ENCODE measurements at regions not wholly inside any gene's neighbourhood (a gene's known extent, or its start where the extent isn't known, plus 50 kb on each side); places are given as distances from the start of the nearest gene placed in this dataset.

DNA sequence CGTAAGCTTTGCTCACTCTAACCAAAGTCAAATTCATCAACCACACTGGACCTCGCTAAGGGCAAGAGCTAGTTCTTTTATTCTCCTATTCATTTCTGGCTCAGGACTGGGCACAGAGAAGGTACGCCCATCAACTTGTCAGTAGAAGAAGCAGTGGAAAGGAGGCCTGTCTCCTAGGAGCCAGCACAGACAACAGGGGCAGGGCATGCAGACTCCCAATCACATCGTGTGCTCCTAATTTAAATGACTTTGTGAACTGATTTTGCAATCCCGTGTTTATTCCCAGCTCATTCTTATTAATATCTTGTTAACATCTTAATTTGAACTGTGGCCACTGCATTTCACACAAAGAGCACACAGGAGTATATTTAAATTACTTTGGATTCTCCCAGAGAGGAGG is 161.1 kb upstream of the BCL6 start:
- no peaks in the 10 kb centered on the region for H3K27me3 Mint-ChIP-seq (ENCODE audit: unreplicated experiment)
- H3K9me3 Mint-ChIP-seq (ENCODE audit: unreplicated experiment): no peaks in the 10 kb centered on the region
- TF ChIP-seq CTCF (IDR thresholded peaks at IDR 0.05; ENCODE audit: partially characterized antibody, unreplicated experiment): no peak
- no peak overlapping the region for H3K27ac Mint-ChIP-seq (ENCODE audit: unreplicated experiment)
- DNase-seq: no peak
- H3K36me3 Mint-ChIP-seq (ENCODE audit: unreplicated experiment): no peaks in the 10 kb centered on the region
- no peak overlapping the region for H3K4me3 Mint-ChIP-seq (ENCODE audit: unreplicated experiment)
- H3K4me1 Mint-ChIP-seq (ENCODE audit: low read depth, unreplicated experiment): no peaks in the 10 kb centered on the region

DNA sequence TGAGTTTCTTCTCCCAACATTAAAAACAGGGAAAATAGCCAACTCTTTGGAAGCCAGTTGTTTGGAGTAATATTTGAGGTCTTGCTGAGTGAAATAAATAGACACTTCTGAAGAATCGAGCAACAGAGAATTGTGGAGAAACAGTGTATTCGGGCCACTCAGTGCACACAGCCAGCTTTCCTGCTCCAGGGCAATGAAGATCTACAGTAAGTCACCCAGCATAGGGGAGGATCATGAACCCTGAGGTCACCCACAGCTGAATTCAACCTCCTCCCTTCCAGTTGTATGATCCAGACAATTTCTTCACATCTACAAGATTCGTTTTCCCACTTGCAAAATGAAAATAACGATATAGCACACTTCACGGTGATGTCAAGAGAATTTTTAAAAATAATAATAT is 161.7 kb upstream of the BCL6 start:
- H3K4me3 Mint-ChIP-seq (ENCODE audit: unreplicated experiment): no peak overlapping the region
- no peaks in the 10 kb centered on the region for H3K36me3 Mint-ChIP-seq (ENCODE audit: unreplicated experiment)
- no peaks in the 10 kb centered on the region for H3K4me1 Mint-ChIP-seq (ENCODE audit: low read depth, unreplicated experiment)
- no peaks in the 10 kb centered on the region for H3K9me3 Mint-ChIP-seq (ENCODE audit: unreplicated experiment)
- H3K27me3 Mint-ChIP-seq (ENCODE audit: unreplicated experiment): no peaks in the 10 kb centered on the region
- no peak for TF ChIP-seq CTCF (IDR thresholded peaks at IDR 0.05; ENCODE audit: partially characterized antibody, unreplicated experiment)
- no peak for DNase-seq
- no peak overlapping the region for H3K27ac Mint-ChIP-seq (ENCODE audit: unreplicated experiment)

DNA sequence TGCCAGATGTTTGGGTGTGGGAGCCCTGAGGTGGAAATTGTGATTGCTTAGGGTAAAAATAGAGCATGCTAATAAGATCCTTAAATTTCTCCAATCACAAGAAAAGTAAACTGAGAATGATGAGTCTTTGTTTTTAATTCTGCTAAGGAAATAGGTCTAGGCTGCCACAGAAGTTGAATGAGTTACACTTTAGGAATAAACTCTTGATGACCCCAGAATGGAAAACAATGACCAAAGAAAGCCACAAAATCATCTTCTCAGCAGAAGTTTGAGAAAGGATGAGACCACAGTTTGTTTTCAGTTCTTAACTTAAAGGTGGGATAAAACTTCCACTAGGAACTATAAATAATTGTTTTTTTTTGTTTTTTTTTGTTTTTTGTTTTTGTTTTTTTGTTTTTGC is 164.6 kb upstream of the BCL6 start:
- Mint-ChIP-seq H3K4me1 (ENCODE audit: low read depth, unreplicated experiment) (no peaks in the 10 kb centered on the region), H3K27ac (ENCODE audit: unreplicated experiment) (no peak overlapping the region), H3K9me3 (ENCODE audit: unreplicated experiment) (no peaks in the 10 kb centered on the region), H3K27me3 (ENCODE audit: unreplicated experiment) (no peaks in the 10 kb centered on the region), H3K4me3 (ENCODE audit: unreplicated experiment) (no peak overlapping the region), H3K36me3 (ENCODE audit: unreplicated experiment) (no peaks in the 10 kb centered on the region)
- TF ChIP-seq CTCF (IDR thresholded peaks at IDR 0.05; ENCODE audit: partially characterized antibody, unreplicated experiment): no peak
- no peak for DNase-seq

- H3K27ac Mint-ChIP-seq (ENCODE audit: unreplicated experiment): no peak overlapping the region
- H3K27me3 Mint-ChIP-seq (ENCODE audit: unreplicated experiment): no peaks in the 10 kb centered on the region
- no peak for TF ChIP-seq CTCF (IDR thresholded peaks at IDR 0.05; ENCODE audit: partially characterized antibody, unreplicated experiment)
- no peak overlapping the region for H3K4me3 Mint-ChIP-seq (ENCODE audit: unreplicated experiment)
- DNase-seq: no peak
- H3K4me1 Mint-ChIP-seq (ENCODE audit: low read depth, unreplicated experiment): no peaks in the 10 kb centered on the region
- no peaks in the 10 kb centered on the region for H3K9me3 Mint-ChIP-seq (ENCODE audit: unreplicated experiment)
- no peaks in the 10 kb centered on the region for H3K36me3 Mint-ChIP-seq (ENCODE audit: unreplicated experiment)
Measured at GRCh38 chr3:187912007-187912406, 166.7 kb upstream of the BCL6 start.

DNA sequence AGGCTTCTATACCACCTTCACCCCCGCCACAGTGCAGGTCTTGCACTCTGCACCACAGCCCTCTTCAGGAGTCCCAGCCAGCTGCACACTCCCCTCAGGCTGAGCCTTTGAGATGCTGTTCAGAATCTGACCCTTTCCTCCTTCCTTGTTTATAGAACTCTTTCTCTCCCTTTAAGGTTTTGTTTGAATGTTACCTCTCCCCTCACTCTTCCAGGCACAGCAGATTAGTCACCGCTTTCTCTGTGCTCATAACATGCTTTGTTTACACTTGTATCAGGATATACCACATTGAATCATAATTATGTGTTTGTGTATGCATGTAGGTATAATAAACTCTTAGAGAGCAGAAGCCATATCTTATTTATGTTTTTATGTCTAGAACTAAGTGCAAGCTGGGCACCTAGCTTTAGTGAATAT is 168.4 kb upstream of the BCL6 start:
- Mint-ChIP-seq H3K9me3 (ENCODE audit: unreplicated experiment) (no peaks in the 10 kb centered on the region), H3K36me3 (ENCODE audit: unreplicated experiment) (no peaks in the 10 kb centered on the region), H3K4me1 (ENCODE audit: low read depth, unreplicated experiment) (no peaks in the 10 kb centered on the region), H3K27me3 (ENCODE audit: unreplicated experiment) (no peaks in the 10 kb centered on the region), H3K4me3 (ENCODE audit: unreplicated experiment) (no peak overlapping the region), H3K27ac (ENCODE audit: unreplicated experiment) (no peak overlapping the region)
- DNase-seq: no peak
- TF ChIP-seq CTCF (IDR thresholded peaks at IDR 0.05; ENCODE audit: partially characterized antibody, unreplicated experiment): no peak

All from glutamatergic neuron (in vitro differentiated cells).